Left ventricle myocardium inferior (tissue), 1 donor: ENCODE measurements at regions not wholly inside any gene's neighbourhood (a gene's known extent, or its start where the extent isn't known, plus 50 kb on each side); places are given as distances from the start of the nearest gene placed in this dataset.

Experiments used
- DNase-seq: peaks from one replicate; pipeline ENCODE4 v3.0.0-alpha.2; 2020
- H3K27ac ChIP-seq: fragments of 200-600 bp; replicated peaks from 2 replicates; pipeline ENCODE4 v1.8.0; 2021
- H3K27me3 ChIP-seq: fragments of 200-600 bp; 2 replicates; pipeline ENCODE4 v1.8.0; 2021; ENCODE audit warnings: low read depth
- H3K36me3 ChIP-seq: fragments of 200-600 bp; 2 replicates; pipeline ENCODE4 v1.8.0; 2021
- H3K4me1 ChIP-seq: fragments of 200-600 bp; 2 replicates; pipeline ENCODE4 v1.8.0; 2021
- H3K4me3 ChIP-seq: fragments of 200-600 bp; 2 replicates; pipeline ENCODE4 v1.8.0; 2021; ENCODE audit warnings: mild to moderate bottlenecking, moderate library complexity
- H3K9me3 ChIP-seq: fragments of 200-600 bp; replicated peaks from 2 replicates; pipeline ENCODE4 v1.8.0; 2021
- intact Hi-C: fragments of 100-400 bp; cut with micrococcal nuclease; formaldehyde crosslinking; loops from one replicate; pipeline ENCODE4 v1.11.0; 2022
- TF ChIP-seq, protein P1 (sequence below): fragments of 200-600 bp; IDR thresholded peaks from 2 replicates; pipeline ENCODE4 v1.8.0; 2021; ENCODE audit warnings: antibody characterized with exemption, mild to moderate bottlenecking, borderline replicate concordance
- donor health status: DM: no; HTN: yes; CAD: no; lungs with severe emphysema.

DNA sequence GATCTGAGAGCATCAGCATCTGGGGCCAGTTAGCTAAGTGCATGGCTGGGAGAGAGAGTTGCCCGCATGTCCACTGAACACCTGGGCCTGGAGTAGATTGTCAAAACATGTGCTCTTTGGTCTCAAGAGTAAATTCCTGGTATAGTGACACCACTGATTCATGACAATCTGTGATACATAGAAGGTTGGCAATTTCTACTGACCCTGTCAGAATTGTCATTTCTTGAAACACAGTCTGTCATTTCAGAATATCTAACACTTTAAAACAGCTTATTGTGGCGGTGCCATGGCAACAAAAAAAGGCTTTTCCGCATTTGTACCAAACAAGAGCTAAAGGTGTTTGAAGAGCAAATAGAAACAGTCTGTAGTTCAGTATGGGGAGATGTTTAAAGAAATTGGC is 186.4 kb upstream of the FAM78B start:
- no peaks in the 10 kb centered on the region for H3K27me3 ChIP-seq
- DNase-seq: no peak
- no peaks in the 10 kb centered on the region for H3K4me1 ChIP-seq
- intact Hi-C loops: no loop called here
- H3K36me3 ChIP-seq: no peaks in the 10 kb centered on the region
- H3K4me3 ChIP-seq: no peak overlapping the region
- no peaks in the 10 kb centered on the region for H3K9me3 ChIP-seq
- TF ChIP-seq, protein P1, sequence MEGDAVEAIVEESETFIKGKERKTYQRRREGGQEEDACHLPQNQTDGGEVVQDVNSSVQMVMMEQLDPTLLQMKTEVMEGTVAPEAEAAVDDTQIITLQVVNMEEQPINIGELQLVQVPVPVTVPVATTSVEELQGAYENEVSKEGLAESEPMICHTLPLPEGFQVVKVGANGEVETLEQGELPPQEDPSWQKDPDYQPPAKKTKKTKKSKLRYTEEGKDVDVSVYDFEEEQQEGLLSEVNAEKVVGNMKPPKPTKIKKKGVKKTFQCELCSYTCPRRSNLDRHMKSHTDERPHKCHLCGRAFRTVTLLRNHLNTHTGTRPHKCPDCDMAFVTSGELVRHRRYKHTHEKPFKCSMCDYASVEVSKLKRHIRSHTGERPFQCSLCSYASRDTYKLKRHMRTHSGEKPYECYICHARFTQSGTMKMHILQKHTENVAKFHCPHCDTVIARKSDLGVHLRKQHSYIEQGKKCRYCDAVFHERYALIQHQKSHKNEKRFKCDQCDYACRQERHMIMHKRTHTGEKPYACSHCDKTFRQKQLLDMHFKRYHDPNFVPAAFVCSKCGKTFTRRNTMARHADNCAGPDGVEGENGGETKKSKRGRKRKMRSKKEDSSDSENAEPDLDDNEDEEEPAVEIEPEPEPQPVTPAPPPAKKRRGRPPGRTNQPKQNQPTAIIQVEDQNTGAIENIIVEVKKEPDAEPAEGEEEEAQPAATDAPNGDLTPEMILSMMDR: no peak
- H3K27ac ChIP-seq: no peak overlapping the region

DNA sequence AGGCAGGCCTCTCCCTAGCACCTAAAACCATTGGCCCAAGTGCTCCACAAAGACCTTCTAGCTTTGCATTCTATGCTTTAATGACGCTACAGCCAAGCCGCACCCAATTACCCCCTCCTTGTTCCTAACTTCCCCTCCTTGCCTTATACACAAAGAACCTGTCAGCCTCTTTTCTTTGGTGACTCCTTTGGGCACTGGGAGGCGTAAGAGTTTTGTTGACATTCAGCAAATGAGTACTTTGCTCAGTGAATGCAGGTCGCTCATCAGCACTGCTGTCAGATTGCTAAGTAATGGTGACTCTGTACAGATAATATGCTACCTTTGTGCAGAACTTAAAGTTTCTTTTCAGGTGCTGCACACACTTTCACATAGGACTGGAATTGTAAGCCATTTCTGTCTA is 187.6 kb upstream of the FAM78B start:
- Histone ChIP-seq H3K36me3 (no peaks in the 10 kb centered on the region), H3K4me1 (no peaks in the 10 kb centered on the region), H3K9me3 (no peaks in the 10 kb centered on the region), H3K27me3 (no peaks in the 10 kb centered on the region), H3K27ac (no peak overlapping the region), H3K4me3 (no peak overlapping the region)
- DNase-seq: no peak
- TF ChIP-seq, protein P1: no peak
- intact Hi-C loops: no loop called here

DNA sequence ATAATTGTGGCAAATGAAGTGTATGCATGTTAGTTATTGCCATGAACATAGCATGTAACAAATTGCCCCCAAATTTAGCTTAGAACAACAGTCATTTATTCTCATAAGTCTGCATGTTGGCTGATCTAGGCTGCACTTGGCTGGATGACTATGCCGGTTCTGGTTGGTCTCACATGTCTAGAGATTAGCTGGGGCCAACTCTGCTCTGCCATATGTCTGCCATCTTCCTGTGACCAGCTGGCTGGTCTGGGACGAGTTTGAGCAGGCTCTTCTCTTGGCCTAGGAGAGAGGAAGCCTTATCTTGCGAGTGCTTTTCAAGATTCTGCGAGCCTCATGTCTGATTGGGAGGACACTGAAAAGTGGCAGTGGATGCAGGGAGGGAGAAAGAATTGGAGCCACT is 198.3 kb upstream of the FAM78B start:
- H3K27ac ChIP-seq: no peak overlapping the region
- no peak for DNase-seq
- no peak overlapping the region for H3K4me3 ChIP-seq
- H3K9me3 ChIP-seq: peaks cover 6% of the 10 kb centered on the region
- H3K4me1 ChIP-seq: no peaks in the 10 kb centered on the region
- TF ChIP-seq, protein P1: no peak
- H3K36me3 ChIP-seq: no peaks in the 10 kb centered on the region
- no peaks in the 10 kb centered on the region for H3K27me3 ChIP-seq
- intact Hi-C loops: no loop called here

DNA sequence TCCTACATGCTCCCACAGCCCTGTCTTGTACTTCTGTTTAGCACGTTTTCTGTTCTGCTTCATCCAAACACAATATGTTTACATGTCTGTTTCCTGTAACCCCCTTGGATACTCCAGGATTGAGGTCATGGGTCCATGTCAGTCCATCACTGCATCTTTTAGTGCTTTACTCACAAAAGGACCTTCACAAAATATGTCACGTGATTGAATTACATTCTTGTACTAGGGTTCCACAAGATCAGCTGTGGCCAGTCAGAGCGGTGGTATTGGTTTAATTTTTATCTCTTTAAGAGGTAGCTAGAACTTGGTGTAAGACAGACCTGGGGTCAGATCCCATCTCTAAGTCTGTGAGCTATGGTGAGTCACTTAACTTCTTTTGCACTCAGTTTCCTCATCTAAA is 201.2 kb upstream of the FAM78B start:
- TF ChIP-seq, protein P1: no peak
- intact Hi-C loops: no loop called here

DNA sequence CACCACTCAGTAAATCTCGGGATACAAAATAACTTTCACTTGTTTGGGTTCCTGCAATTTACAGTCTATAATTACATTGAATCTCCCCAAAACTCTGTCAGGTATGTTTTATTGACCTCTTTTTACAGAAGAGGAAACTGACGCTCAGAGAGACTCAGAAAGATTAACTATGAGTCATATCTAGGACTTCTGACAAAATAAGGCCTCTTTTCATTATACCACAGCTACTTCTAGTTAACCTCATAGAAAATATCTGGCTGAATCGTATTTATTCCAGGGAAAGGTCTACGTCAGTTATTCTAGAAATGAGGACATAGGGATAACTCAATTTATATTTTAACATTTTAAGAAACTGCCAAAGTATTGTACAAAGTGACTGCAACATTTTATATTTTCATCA is 211.1 kb upstream of the FAM78B start:
- no peak overlapping the region for H3K4me3 ChIP-seq
- intact Hi-C loops: no loop called here
- no peaks in the 10 kb centered on the region for H3K27me3 ChIP-seq
- peaks cover 10% of the 10 kb centered on the region for H3K4me1 ChIP-seq
- TF ChIP-seq, protein P1: no peak
- no peaks in the 10 kb centered on the region for H3K9me3 ChIP-seq
- H3K36me3 ChIP-seq: no peaks in the 10 kb centered on the region
- H3K27ac ChIP-seq: no peak overlapping the region
- no peak for DNase-seq

More for the DNA sequence above, 201.2 kb upstream of the FAM78B start:
- Histone ChIP-seq H3K36me3 (no peaks in the 10 kb centered on the region), H3K27me3 (no peaks in the 10 kb centered on the region), H3K9me3 (no peaks in the 10 kb centered on the region), H3K4me3 (no peak overlapping the region), H3K27ac (no peak overlapping the region), H3K4me1 (no peaks in the 10 kb centered on the region)
- DNase-seq: no peak

DNA sequence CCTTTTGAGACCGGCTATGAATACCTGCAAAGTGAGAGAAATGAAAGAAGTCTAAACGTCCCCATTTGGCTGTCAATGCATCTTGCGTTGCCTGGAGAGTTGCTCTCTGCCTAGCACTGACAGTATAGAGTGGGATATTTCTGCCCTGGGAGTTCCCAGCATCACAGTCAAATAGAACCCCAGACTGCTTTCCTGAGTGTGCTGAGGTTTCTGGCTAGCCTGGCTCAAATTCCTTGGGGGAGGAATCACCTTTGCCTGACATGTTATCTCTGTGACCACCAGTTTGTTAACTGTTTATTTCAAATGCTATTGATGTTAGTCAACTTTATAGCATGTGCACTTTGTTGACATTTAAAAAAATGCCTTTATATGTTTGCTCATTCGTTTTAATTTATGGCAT is 212.0 kb upstream of the FAM78B start:
- peak overlapping the region; percentile 66 for H3K27ac ChIP-seq
- DNase-seq: no peak
- no peaks in the 10 kb centered on the region for H3K9me3 ChIP-seq
- H3K4me3 ChIP-seq: no peak overlapping the region
- TF ChIP-seq, protein P1: no peak
- peaks cover 10% of the 10 kb centered on the region for H3K4me1 ChIP-seq
- intact Hi-C loops: no loop called here
- no peaks in the 10 kb centered on the region for H3K27me3 ChIP-seq
- no peaks in the 10 kb centered on the region for H3K36me3 ChIP-seq
